Right kidney (tissue), 1 donor: ENCODE measurements at regions not wholly inside any gene's neighbourhood (a gene's known extent, or its start where the extent isn't known, plus 50 kb on each side); places are given as distances from the start of the nearest gene placed in this dataset.

ENCODE experiments used
- DNase-seq: peaks from one replicate; pipeline ENCODE4 v3.0.0-alpha.2; 2016

DNA sequence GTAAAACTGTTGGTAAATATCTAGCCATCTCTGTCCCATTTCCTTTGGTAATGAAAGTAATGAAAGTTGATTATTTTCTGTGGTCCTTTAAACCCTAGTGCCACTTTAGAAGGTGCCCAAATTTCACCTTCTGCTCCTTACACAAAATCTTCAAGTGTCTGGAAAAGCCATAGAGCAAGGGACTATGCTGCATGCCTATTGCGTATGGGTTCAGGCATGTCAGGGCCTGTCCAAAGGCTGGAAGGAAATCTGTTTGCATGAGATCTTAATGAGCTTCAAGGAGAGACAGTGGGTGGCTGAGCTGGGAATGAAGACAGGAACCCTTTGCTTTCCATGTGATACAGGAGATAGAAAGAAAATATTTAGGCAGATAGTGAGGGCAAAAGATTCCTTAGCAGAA lies 66.6 kb upstream of the CCN6 start:
- no peak for DNase-seq

DNA sequence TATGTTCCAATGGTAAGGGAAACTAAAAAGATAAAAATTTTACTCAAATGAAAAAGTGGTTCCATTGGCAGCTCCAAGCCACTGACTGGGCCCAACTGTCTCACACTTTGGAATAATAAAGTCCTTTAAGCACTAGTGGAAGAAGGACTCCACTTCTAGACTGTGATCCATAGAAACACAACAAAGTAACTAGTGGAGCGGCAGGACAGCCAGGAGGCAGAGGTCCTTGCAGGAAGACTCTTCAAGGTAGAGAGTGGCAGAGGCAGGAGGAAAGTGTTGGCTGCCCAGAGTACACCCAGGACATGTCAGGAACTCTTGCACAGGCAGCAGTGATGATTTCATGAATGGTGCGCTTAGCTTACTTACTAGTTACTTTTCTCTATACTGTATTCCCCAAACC lies 65.0 kb upstream of the CCN6 start:
- DNase-seq: no peak

DNA sequence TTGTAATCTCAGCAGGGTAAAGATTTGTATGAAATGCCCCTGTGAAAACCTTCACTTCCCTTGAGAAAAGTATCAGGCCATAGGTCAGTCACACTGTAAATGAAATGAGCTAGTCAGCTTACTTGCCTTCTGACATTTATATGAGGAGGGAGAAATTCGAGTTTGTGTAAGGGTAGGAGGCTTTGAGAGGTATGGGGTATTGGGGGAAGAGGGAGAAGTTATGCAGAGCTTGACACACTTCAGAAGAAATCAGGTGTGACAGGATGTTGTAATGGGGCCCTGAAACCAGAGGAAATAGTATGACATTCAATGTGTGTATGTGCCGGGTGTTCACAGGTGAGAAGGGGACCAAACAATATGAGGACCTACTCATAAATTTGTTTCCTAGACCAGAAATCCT lies 64.2 kb upstream of the CCN6 start:
- no peak for DNase-seq

DNA sequence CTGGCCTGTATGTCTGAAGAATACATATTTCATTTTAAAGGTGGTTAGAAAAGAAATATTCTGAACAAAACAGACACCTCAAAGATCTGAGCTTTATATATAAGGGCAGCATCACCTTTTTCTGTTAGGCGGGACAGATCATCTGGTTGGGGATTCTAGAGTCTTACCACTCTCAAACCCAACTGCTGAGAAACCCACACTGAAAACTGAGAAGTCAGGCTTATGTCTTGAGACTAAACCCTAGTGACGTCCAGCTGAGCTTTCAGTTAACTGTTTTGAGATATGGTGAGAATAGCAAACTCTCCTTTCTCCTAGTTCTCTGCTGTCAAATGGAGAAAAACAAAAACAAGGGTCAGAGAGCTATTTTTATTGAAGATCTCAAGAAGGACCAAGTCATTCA lies 63.7 kb upstream of the CCN6 start:
- no peak for DNase-seq

DNA sequence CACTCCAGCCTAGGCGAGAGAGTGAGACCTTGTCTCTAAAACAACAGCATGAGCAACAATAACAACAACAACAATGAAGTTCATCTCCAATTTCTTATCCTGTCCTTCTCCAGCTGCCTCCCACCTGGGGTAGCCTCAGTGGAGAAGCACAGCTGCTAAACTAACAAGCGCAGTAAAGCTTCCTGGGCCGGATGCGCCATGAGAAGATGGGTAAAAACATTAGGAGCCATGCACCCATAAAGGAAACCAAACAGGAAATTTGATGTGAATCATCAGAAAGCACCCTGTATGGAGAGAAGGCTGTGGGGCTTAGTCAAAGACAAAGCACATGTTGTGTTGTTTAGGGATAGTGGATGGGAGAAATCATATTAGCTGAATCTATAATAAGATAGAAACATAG lies 61.1 kb upstream of the CCN6 start:
- no peak for DNase-seq

DNA sequence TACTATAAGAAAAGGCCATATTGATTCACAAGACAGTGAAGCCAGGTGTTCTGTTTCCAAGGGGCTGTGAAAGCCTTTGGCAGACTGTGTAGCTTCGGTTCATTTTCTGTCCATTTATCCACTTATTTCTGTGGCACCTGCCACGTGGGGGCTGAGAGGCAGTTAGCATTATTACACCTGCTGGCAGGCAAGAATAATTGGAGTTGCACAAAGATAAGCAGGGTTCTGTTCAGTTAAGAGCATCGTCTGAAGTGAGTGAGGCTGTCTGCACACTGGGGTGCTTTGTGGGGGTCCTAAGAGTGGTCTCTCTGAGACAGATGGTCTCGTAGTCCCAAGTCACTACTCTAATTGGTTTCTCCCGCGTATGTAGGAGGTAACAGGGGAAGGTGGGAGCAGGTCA lies 60.6 kb upstream of the CCN6 start:
- DNase-seq: no peak

DNA sequence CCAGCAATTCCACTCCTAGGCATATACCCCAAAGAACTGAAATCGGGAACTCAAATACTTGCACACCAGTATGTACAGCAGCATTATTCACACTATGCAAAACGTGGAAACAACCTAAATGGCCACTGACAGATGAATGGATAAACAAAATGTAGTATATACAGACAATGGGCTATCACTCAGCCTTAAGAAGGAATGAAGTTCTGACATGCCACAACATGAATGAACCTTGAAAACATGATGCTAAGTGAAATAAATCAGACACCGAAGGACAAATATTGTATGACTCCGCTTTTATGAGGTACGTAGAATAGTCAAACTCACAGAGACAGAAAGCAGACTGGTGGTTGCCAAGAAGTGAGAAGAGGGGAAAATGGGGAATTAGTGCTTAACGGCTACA lies 59.1 kb upstream of the CCN6 start:
- no peak for DNase-seq

DNA sequence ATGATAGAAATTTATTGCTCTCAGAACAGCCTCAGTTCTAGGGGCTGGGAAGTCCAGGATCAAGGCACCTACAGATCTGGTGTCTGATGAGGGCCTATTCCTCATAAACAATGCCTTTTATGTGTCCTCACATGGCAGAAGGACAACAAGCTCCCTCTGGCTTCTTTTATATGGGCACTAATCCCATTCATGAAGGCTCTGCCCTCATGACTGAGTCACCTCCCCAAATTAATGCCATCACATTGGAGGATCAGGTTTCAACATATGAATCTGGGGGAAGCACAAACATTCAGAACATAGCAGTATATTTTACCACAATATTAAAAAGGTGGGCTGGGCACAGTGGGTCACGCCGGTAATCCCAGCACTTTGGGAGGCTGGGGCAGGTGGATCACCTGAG lies 58.5 kb upstream of the CCN6 start:
- no peak for DNase-seq

DNA sequence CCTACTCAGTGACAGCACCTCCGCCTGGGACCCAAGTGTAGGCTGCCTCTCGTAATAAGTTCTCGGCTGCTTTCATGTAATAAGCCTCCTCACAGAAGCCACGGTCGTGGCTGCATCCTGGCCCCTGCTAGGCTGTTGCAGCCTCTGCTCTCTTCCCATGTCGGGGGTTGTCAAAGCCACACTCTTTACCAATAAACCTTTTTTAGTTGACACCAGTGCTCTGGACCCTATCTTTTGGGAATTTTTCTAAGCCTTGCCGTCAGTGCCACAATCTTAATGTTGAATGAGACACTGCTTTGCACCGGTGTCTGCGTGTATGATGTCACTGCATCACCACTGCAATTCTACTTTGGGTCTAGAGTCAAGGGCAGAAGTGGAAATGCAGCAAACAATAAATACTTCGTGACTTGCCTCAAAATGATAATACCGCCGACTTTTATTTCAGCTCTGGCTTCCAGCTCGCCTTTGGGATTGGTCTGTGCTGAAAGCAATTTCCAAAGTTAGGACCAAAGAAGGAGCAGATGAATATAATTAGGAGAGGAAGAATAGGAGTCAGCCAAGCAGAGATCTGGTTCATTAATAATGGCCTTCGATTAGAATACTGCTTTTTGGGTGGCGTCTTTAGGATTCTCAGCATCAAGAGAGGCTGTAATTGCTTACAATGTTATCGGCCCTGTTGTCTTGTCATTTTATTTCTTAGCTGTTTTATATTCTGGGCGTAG lies 57.6 kb upstream of the CCN6 start:
- DNase-seq: no peak

DNA sequence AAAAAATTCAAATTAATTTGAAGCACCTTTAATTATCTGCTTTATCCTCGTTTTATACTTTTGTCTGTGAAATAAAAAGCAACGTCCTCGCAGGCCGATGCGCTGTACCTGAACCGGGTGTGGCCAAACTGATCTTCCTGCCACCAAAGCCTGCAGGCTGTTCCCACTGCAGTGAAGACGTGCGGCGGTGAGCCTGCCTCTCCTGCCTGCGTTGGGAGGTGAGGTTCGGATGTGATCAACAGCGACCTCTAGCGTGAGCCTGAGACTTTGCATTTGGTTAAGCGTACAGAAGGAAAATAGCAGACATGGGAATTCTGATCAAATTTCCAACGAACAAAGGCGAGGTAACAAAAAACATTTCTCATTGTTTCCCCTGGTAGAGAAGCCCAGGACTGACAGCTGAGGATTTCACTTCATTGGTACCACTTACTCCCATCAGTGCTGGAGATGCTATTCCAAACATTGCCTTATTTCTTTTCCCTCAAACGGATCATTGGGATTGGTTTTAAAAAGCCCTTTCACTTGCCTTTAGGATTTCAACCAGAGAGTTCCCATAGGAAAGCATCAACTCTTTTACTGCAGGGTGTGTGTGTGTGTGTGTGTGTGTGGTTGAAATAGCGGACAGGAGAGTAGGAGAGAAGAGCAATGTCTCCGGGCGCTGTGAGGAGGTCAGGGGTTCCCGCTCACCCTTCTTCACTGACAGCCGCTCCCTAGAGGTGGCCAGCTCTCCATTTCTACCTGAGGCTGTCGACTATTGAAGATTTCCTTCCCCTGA lies 56.6 kb upstream of the CCN6 start:
- peak; percentile 59 for DNase-seq

DNA sequence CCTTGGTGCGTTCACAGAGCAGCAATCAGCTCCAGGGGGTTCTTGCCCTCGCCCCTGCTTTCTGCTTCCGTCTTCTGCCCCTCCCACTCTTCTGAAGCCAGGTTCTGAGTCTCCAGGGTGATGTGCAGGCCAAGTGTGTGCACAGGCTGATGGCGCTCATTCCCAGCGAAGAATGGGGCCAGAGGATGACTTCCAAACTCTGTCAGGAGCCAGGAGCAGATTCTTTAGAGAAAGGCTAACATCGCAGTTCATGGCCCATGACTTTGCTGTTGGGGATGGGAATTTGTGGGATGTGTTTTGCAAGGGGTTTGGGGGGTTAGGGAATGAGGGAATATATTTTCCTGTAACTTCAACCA lies 56.1 kb upstream of the CCN6 start:
- DNase-seq: no peak

DNA sequence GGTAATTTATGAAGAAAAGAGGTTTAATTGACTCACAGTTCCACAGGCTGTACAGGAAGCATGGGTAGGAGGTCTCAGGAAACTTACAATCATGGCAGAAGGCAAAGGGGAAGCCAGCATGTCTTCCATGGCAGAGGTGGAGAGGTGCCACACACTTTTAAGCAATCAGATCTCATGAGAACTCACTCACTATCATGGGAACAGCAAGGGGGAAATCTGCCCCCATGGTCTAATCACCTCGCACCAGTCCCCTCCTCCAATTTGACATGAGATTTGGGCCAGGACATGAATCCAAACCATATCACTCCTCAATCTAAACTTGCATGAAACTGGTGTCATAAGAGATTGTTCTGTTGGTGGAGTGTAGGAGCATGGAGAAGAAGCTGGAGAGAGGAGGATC lies 51.6 kb upstream of the CCN6 start:
- no peak for DNase-seq
